Adrenal gland (tissue), 9 donors: ENCODE measurements at regions not wholly inside any gene's neighbourhood (a gene's known extent, or its start where the extent isn't known, plus 50 kb on each side); places are given as distances from the start of the nearest gene placed in this dataset.

Experiments
- DNase-seq, 7 donors: peaks; one replicate each; pipeline ENCODE4 v3.0.0-alpha.2; 2019 to 2020
- H3K27ac ChIP-seq, 5 donors: fragments of 200-600 bp; sonication (generic) in 4 of 5; 1 replicate in 3 of 5; 2 replicates in 2 of 5; pipeline versions ENCODE4 v1.5.1 to v1.8.0; 2016 to 2020; ENCODE audit warnings: mild to moderate bottlenecking in 1 of 5
- H3K27me3 ChIP-seq: fragments of 200-600 bp; 2 replicates; pipeline ENCODE4 v1.8.0; 2021
- H3K36me3 ChIP-seq, 2 donors: fragments of 200-600 bp; replicated peaks in 1 of 2; 1 replicate in 1 of 2; 2 replicates in 1 of 2; pipeline versions ENCODE4 v1.5.1 to v1.8.0; 2018 to 2022
- H3K4me1 ChIP-seq, 2 donors: fragments of 200-600 bp; replicated peaks in 1 of 2; 1 replicate in 1 of 2; 2 replicates in 1 of 2; pipeline versions ENCODE4 v1.5.1 to v1.8.0; 2018 to 2021
- H3K4me3 ChIP-seq, 4 donors: fragments of 200-600 bp; sonication (generic) in 3 of 4; one replicate each; pipeline ENCODE4 v1.5.1; 2016 to 2018
- H3K9me3 ChIP-seq, 3 donors: fragments of 200-600 bp; sonication (generic) in 1 of 3; replicated peaks in 1 of 3; 1 replicate in 2 of 3; 2 replicates in 1 of 3; pipeline versions ENCODE4 v1.5.1 to v1.8.0; 2016 to 2021
- CTCF ChIP-seq, 6 experiments: fragments of 450-650 bp in 4 of 6; fragments of 200-600 bp in 2 of 6; sonication (generic) in 1 of 6; IDR thresholded peaks; 1 replicate in 5 of 6; 2 replicates in 1 of 6; pipeline versions ENCODE4 v1.5.1 to v1.8.0; 2016 to 2021; ENCODE audit warnings: antibody characterized with exemption in 6 of 6, mild to moderate bottlenecking in 2 of 6, moderate library complexity in 1 of 6
- POLR2A ChIP-seq, 2 donors: fragments of 450-650 bp; IDR thresholded peaks; one replicate each; pipeline ENCODE4 v1.6.1; 2017; ENCODE audit warnings: antibody characterized with exemption in 2 of 2, mild to moderate bottlenecking in 2 of 2, moderate library complexity in 1 of 2
- WGBS, 4 donors: extraction: QIAGEN DNeasy Blood & Tissue Kit in 2 of 4; methylation state at CpG; one replicate each; pipeline versions ENCODE4 v1.1.5 to v1.1.7; 2013 to 2017; 5-methylcytosine and 5-hydroxymethylcytosine counted together
- intact Hi-C, 2 donors: fragments of 100-400 bp; cut with DNase I; formaldehyde crosslinking; loops; one replicate each; pipeline versions ENCODE4 v1.14.1 to v1.15.0; 2022 to 2023
- donor health status: healthy with polysubstance abuse.
- donor health status: Bipolar disorder and iron deficiency.
- donor health status: DM: yes; HTN: yes; CAD: no.
- donor health status: DM: no; HTN: no; CAD: no.
- donor health status: DM: no; HTN: no; CAD: no.

GRCh38 chr1:36703526-36704208 is 221.0 kb upstream of the CSF3R start:
- Histone ChIP-seq H3K4me1 (no peaks in the 10 kb centered on the region), H3K36me3 (no peaks in the 10 kb centered on the region), H3K27me3 (no peaks in the 10 kb centered on the region), H3K9me3 (no peaks in the 10 kb centered on the region), H3K4me3 (no peak overlapping the region), H3K27ac (no peak overlapping the region)
- peak; percentile 68 to 90 (median 80) for DNase-seq
- TF ChIP-seq CTCF (IDR thresholded peaks at IDR 0.05) = peak; percentile 77 to 92 (median 84)
- TF ChIP-seq POLR2A (IDR thresholded peaks at IDR 0.05) = no peak
- intact Hi-C loops = loop anchor here (5.0 to 10.0 kb wide), 2 partner anchors 729 to 731 kb away; no protein-coding TSS in a partner anchor
- WGBS, 4 donors = 14 to 26% (median 18%) methylated on average over 13 to 19 of the region's 19 CpGs

GRCh38 chr1:36702963-36703362 is 220.2 kb upstream of the CSF3R start:
- TF ChIP-seq CTCF (IDR thresholded peaks at IDR 0.05) = no peak
- no peak for TF ChIP-seq POLR2A (IDR thresholded peaks at IDR 0.05)
- H3K36me3 ChIP-seq = no peaks in the 10 kb centered on the region
- H3K4me1 ChIP-seq = no peaks in the 10 kb centered on the region
- intact Hi-C loops = loop anchor here (5.0 to 10.0 kb wide), 2 partner anchors 729 to 732 kb away; no protein-coding TSS in a partner anchor
- no peak overlapping the region for H3K27ac ChIP-seq
- DNase-seq = no peak
- no peaks in the 10 kb centered on the region for H3K27me3 ChIP-seq
- 72 to 83% (median 78%) methylated on average over 9 of the region's 9 CpGs for WGBS, 4 donors
- H3K4me3 ChIP-seq = no peak overlapping the region
- H3K9me3 ChIP-seq = no peaks in the 10 kb centered on the region

- no peaks in the 10 kb centered on the region for H3K27me3 ChIP-seq
- H3K27ac ChIP-seq = no peak overlapping the region
- no peak overlapping the region for H3K4me3 ChIP-seq
These were observed 216.6 kb upstream of the CSF3R start for GRCh38 chr1:36699113-36699911.

More at GRCh38 chr1:36699113-36699911, 216.6 kb upstream of the CSF3R start:
- intact Hi-C loops = no loop called here
- DNase-seq = no peak
- TF ChIP-seq CTCF (IDR thresholded peaks at IDR 0.05) = no peak
- no peak for TF ChIP-seq POLR2A (IDR thresholded peaks at IDR 0.05)
- Histone ChIP-seq H3K36me3 (no peaks in the 10 kb centered on the region), H3K9me3 (no peaks in the 10 kb centered on the region), H3K4me1 (no peaks in the 10 kb centered on the region)
- 39 to 48% (median 42%) methylated on average over 10 of the region's 10 CpGs for WGBS, 4 donors
